K562 (cell line): ENCODE measurements at regions not wholly inside any gene's neighbourhood (a gene's known extent, or its start where the extent isn't known, plus 50 kb on each side); places are given as distances from the start of the nearest gene placed in this dataset.

ENCODE experiments used
- ATAC-seq: fragments of 200-7000 bp; cut with Tn5 transposase; 3 replicates; pipeline ENCODE4 v1.9.1; 2020; ENCODE audit warnings: moderate library complexity
- BruUV-seq: library from RNA; stranded (reverse); fragments of 400-500 nt; replicated peaks from 2 replicates; lab custom pipeline; 2021; lab: Mats Ljungman, UMichigan
- CTCF ChIA-PET: fragments of 300-600 bp; formaldehyde crosslinking; extraction: SDS; loops from one replicate; lab custom pipeline; 2021; ENCODE audit warnings: low intra/inter-chr PET ratio; lab: Yijun Ruan, JAX
- POLR2A ChIA-PET: fragments of 300-600, 350-650 bp; sonication (Branson Sonifier 250); formaldehyde crosslinking; extraction: SDS; loops from one replicate; lab custom pipeline; 2021; ENCODE audit warnings: antibody characterized with exemption, inconsistent platforms; lab: Yijun Ruan, JAX
- DNase-seq, 4 experiments: peaks; one replicate each; pipeline versions ENCODE4 v3.0.0 to v3.0.0-alpha.2; 2011 to 2018; ENCODE audit warnings: low spot score in 3 of 4, mixed read lengths in 3 of 4; ENCODE audit errors: extremely low read depth in 1 of 4
- FAIRE-seq: peaks from 2 replicates; lab custom pipeline; 2011; peaks lifted over from hg19 to GRCh38; lab: Jason Lieb, UNC
- H2AFZ ChIP-seq: 2 replicates; pipeline ENCODE4 v1.6.0; 2011; ENCODE audit warnings: low read depth, low read length, control low read depth, inconsistent platforms
- H3K27ac ChIP-seq: fragments of 200-600 bp; 3 replicates; pipeline ENCODE4 v1.8.0; 2011; ENCODE audit warnings: low read depth, mild to moderate bottlenecking, control low read depth, inconsistent platforms, low read length, moderate library complexity, mixed read lengths; ENCODE audit errors: extremely low read depth
- H3K27me3 ChIP-seq, 2 experiments: fragments of 300-600 bp in 1 of 2; 2 replicates in 1 of 2; 3 replicates in 1 of 2; pipeline versions ENCODE4 v1.6.0 to v1.8.0; 2011; ENCODE audit warnings: inconsistent platforms in 2 of 2, low read length in 2 of 2, mild to moderate bottlenecking in 1 of 2, mixed read lengths in 1 of 2, moderate library complexity in 1 of 2; ENCODE audit not compliant: control insufficient read depth in 2 of 2, insufficient read depth in 2 of 2
- H3K36me3 ChIP-seq: fragments of 300-600 bp; 3 replicates; pipeline ENCODE4 v1.8.0; 2011; ENCODE audit warnings: mild to moderate bottlenecking, low read length, inconsistent platforms; ENCODE audit not compliant: control insufficient read depth, insufficient read depth
- H3K4me1 ChIP-seq, 2 experiments: fragments of 200-600 bp in 1 of 2; replicated peaks in 1 of 2; 2 replicates in 1 of 2; 3 replicates in 1 of 2; pipeline versions ENCODE4 v1.5.1 to v1.8.0; 2011; ENCODE audit warnings: inconsistent platforms in 2 of 2, low read length in 2 of 2, mild to moderate bottlenecking in 1 of 2, mixed read lengths in 1 of 2, moderate library complexity in 1 of 2; ENCODE audit not compliant: control insufficient read depth in 2 of 2, insufficient read depth in 2 of 2
- H3K4me2 ChIP-seq: 2 replicates; pipeline ENCODE4 v1.6.1; 2011; ENCODE audit warnings: low read length, control low read depth, inconsistent platforms, mixed read lengths; ENCODE audit not compliant: insufficient read depth
- H3K4me3 ChIP-seq: fragments of 200-600 bp; sonication (generic), shearing (Covaris generic); 2 replicates; pipeline ENCODE4 v1.5.1; 2016; ENCODE audit warnings: control low read depth, inconsistent platforms
- H3K79me2 ChIP-seq: fragments of 200-600 bp; 3 replicates; pipeline ENCODE4 v1.8.0; 2011; ENCODE audit warnings: low read length, inconsistent platforms; ENCODE audit not compliant: control insufficient read depth, insufficient read depth
- H3K9ac ChIP-seq, 2 experiments: 2 replicates each; pipeline versions ENCODE4 v1.6.0 to v1.6.1; 2011; ENCODE audit warnings: low read depth in 2 of 2, low read length in 2 of 2, control low read depth in 1 of 2, inconsistent platforms in 1 of 2, mild to moderate bottlenecking in 1 of 2, mixed read lengths in 1 of 2; ENCODE audit not compliant: insufficient read depth in 1 of 2
- H3K9me1 ChIP-seq: one replicate; pipeline ENCODE4 v1.6.0; 2011; ENCODE audit warnings: inconsistent platforms, mild to moderate bottlenecking, low read length, moderate library complexity; ENCODE audit not compliant: control insufficient read depth, insufficient read depth
- H3K9me3 ChIP-seq: replicated peaks from 2 replicates; pipeline ENCODE4 v1.5.1; 2011; ENCODE audit warnings: low read depth, low read length, inconsistent platforms; ENCODE audit not compliant: control insufficient read depth, insufficient read depth
- H4K20me1 ChIP-seq: replicated peaks from 2 replicates; pipeline ENCODE4 v1.6.1; 2011; ENCODE audit warnings: low read length, inconsistent platforms, mixed read lengths; ENCODE audit not compliant: control insufficient read depth, insufficient read depth
- ESRRB ChIP-seq: fragments of 250-450 bp; sonication (Bioruptor Pico); IDR thresholded peaks from 2 replicates; pipeline ENCODE4 v1.5.0; 2020; ENCODE audit warnings: mild to moderate bottlenecking, moderate library complexity, borderline replicate concordance
- FUS ChIP-seq: fragments of 200-400 bp; formaldehyde crosslinking; optimal IDR thresholded peaks from 2 replicates; pipeline ENCODE3; 2017; ENCODE audit warnings: low read depth, low read length
- HBP1 ChIP-seq: fragments of 450-650 bp; formaldehyde crosslinking; IDR thresholded peaks from 2 replicates; pipeline ENCODE4 v1.4.0; 2022; ENCODE audit warnings: missing genetic modification characterization
- HES1 ChIP-seq: fragments of 450-650 bp; IDR thresholded peaks from 2 replicates; pipeline ENCODE4 v1.6.1; 2016; ENCODE audit warnings: low read depth, mild to moderate bottlenecking, moderate library complexity
- KAT8 ChIP-seq: fragments of 450-650 bp; IDR thresholded peaks from 2 replicates; pipeline ENCODE4 v1.6.1; 2016; ENCODE audit warnings: low read depth, mild to moderate bottlenecking
- MCM2 ChIP-seq: fragments of 450-650 bp; IDR thresholded peaks from 2 replicates; pipeline ENCODE4 v1.6.1; 2017; ENCODE audit warnings: low read depth, mild to moderate bottlenecking
- MXD1 ChIP-seq: fragments of 250-450 bp; sonication (Bioruptor Pico); IDR thresholded peaks from 2 replicates; pipeline ENCODE4 v1.8.0; 2021; ENCODE audit warnings: borderline replicate concordance, mild to moderate bottlenecking, moderate library complexity; ENCODE audit not compliant: poor library complexity, severe bottlenecking
- RB1 ChIP-seq: fragments of 450-650 bp; IDR thresholded peaks from 2 replicates; pipeline ENCODE4 v1.6.1; 2017; ENCODE audit warnings: low read depth, mild to moderate bottlenecking
- SMARCC2 ChIP-seq: fragments of 450-650 bp; IDR thresholded peaks from 2 replicates; pipeline ENCODE4 v1.6.1; 2017; ENCODE audit warnings: antibody characterized with exemption, moderate library complexity, mild to moderate bottlenecking, low read depth
- TAL1 ChIP-seq: fragments of 450-650 bp; IDR thresholded peaks from 2 replicates; pipeline ENCODE4 v1.6.1; 2016; ENCODE audit warnings: mild to moderate bottlenecking
- TBL1XR1 ChIP-seq, 2 experiments: IDR thresholded peaks; 2 replicates each; pipeline ENCODE4 v1.6.1; 2012; ENCODE audit warnings: improper control_type of control experiment in 2 of 2, low read length in 2 of 2, mild to moderate bottlenecking in 1 of 2
- TBP ChIP-seq: optimal IDR thresholded peaks from 2 replicates; pipeline ENCODE3; 2011; ENCODE audit warnings: low read depth, low read length, improper control_type of control experiment
- THRAP3 ChIP-seq: fragments of 450-650 bp; IDR thresholded peaks from 2 replicates; pipeline ENCODE4 v1.6.1; 2016; ENCODE audit warnings: mild to moderate bottlenecking, inconsistent platforms, borderline replicate concordance
- ZNF324 ChIP-seq: fragments of 250-450 bp; sonication (Bioruptor Pico); IDR thresholded peaks from 2 replicates; pipeline ENCODE4 v1.4.0; 2020; ENCODE audit warnings: mild to moderate bottlenecking
- WGBS: fragments of 100-300 bp; shearing (Covaris generic); methylation state at CpG from one replicate; pipeline ENCODE4 v1.1.6; 2016; ENCODE audit warnings: low coverage, mixed read lengths; ENCODE audit not compliant: insufficient coverage; ENCODE audit errors: missing lambda C conversion rate; 5-methylcytosine and 5-hydroxymethylcytosine counted together
- in situ Hi-C: fragments of 300-500 bp; cut with MboI; formaldehyde crosslinking; loops from 4 replicates; pipeline ENCODE4 v1.15.0; 2018; ENCODE audit warnings: inconsistent platforms, mixed read lengths
- intact Hi-C: fragments of 100-400 bp; cut with micrococcal nuclease; formaldehyde crosslinking; loops from 2 replicates; pipeline ENCODE4 v1.14.2; 2022

GRCh38 chr4:67084783-67085182 lies 460.5 kb downstream of the CENPC start (continued):
- no peak for TF ChIP-seq THRAP3

- in situ Hi-C loops = no loop called here
- ChIA-PET CTCF (no interaction called here), POLR2A (no interaction called here)
- no peaks in the 10 kb centered on the region for H3K79me2 ChIP-seq
- H2AFZ ChIP-seq = no peak overlapping the region
- FAIRE-seq = no peak
- H3K27ac ChIP-seq = no peak overlapping the region
- H3K36me3 ChIP-seq = no peaks in the 10 kb centered on the region
- no peaks in the 10 kb centered on the region for H3K4me1 ChIP-seq
- DNase-seq = no peak
- 1% methylated on average over 5 of the region's 5 CpGs for WGBS
- ATAC-seq = no peak
- no peaks in the 10 kb centered on the region for H3K27me3 ChIP-seq
- H3K9me3 ChIP-seq = no peaks in the 10 kb centered on the region
- no peaks in the 10 kb centered on the region for H4K20me1 ChIP-seq
- intact Hi-C loops = no loop called here
- no TSS peak for BruUV-seq
- no peaks in the 10 kb centered on the region for H3K9me1 ChIP-seq
- no peak overlapping the region for H3K4me2 ChIP-seq
- TF ChIP-seq HBP1 (CRISPR knock-in tag) (no peak), RB1 (no peak)
- no peak overlapping the region for H3K9ac ChIP-seq
- H3K4me3 ChIP-seq = no peak overlapping the region
These were observed 461.8 kb downstream of the CENPC start for GRCh38 chr4:67083496-67083895.

GRCh38 chr4:67082746-67083145 lies 462.6 kb downstream of the CENPC start:
- Histone ChIP-seq H4K20me1 (no peaks in the 10 kb centered on the region), H3K4me1 (no peaks in the 10 kb centered on the region), H2AFZ (no peak overlapping the region), H3K36me3 (no peaks in the 10 kb centered on the region), H3K27me3 (no peaks in the 10 kb centered on the region), H3K9me1 (no peaks in the 10 kb centered on the region), H3K9ac (no peak overlapping the region), H3K27ac (no peak overlapping the region), H3K4me3 (no peak overlapping the region), H3K4me2 (no peak overlapping the region), H3K79me2 (no peaks in the 10 kb centered on the region), H3K9me3 (no peaks in the 10 kb centered on the region)
- POLR2A ChIA-PET = no interaction called here
- DNase-seq = no peak
- FAIRE-seq = no peak
- no TSS peak for BruUV-seq
- in situ Hi-C loops (no loop called here), intact Hi-C loops (no loop called here)
- WGBS = 0% methylated on average over 5 of the region's 5 CpGs
- no peak for ATAC-seq
- CTCF ChIA-PET = no interaction called here
- TF ChIP-seq ESRRB (CRISPR knock-in tag) = no peak
- no peak for TF ChIP-seq ZNF324 (CRISPR knock-in tag)
- no peak for TF ChIP-seq MCM2
- TF ChIP-seq HES1 = no peak
- TF ChIP-seq TBL1XR1 (IDR thresholded peaks at IDR 0.05; ENCODE audit: low read length in 2 of 2) = no peak
- no peak for TF ChIP-seq TAL1
- no peak for TF ChIP-seq FUS
- TF ChIP-seq MXD1 = no peak
- no peak for TF ChIP-seq TBP
- TF ChIP-seq KAT8 = no peak
- no peak for TF ChIP-seq SMARCC2
